ENCODE measurements at regions not wholly inside any gene's neighbourhood (a gene's known extent, or its start where the extent isn't known, plus 50 kb on each side); places are given as distances from the start of the nearest gene placed in this dataset.

DNA sequence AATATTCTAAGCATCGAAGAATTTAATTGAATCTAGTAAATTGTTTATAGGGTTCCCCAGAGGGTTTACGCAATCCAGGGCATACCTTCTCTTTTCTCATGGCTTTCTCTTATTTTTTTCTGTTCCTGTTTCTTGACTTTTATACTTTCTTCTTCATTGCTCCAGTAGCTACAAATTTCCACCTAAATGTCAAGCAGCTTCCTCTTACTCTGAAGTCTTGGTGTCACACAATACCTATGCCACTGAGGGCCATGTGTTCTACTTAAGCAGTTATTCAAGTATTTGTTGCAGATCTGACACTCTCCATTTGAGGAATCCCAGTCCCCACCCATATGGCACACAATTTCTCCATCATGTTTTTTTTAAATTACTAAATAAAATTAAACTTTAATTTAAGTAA lies 343.1 kb upstream of the MBL2 start:
- no peak overlapping the region for H3K4me3 ChIP-seq
- 87 to 98% (median 91%) methylated on average over 2 of the region's 2 CpGs for WGBS, 5 donors
- H3K9me3 ChIP-seq = peaks cover 0 to 30% (median 10%) of the 10 kb centered on the region in 8 donors
- H3K36me3 ChIP-seq = no peaks in the 10 kb centered on the region
- H3K27ac ChIP-seq = no peak overlapping the region
- TF ChIP-seq, protein P1, sequence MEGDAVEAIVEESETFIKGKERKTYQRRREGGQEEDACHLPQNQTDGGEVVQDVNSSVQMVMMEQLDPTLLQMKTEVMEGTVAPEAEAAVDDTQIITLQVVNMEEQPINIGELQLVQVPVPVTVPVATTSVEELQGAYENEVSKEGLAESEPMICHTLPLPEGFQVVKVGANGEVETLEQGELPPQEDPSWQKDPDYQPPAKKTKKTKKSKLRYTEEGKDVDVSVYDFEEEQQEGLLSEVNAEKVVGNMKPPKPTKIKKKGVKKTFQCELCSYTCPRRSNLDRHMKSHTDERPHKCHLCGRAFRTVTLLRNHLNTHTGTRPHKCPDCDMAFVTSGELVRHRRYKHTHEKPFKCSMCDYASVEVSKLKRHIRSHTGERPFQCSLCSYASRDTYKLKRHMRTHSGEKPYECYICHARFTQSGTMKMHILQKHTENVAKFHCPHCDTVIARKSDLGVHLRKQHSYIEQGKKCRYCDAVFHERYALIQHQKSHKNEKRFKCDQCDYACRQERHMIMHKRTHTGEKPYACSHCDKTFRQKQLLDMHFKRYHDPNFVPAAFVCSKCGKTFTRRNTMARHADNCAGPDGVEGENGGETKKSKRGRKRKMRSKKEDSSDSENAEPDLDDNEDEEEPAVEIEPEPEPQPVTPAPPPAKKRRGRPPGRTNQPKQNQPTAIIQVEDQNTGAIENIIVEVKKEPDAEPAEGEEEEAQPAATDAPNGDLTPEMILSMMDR (IDR thresholded peaks at IDR 0.05 in 8 of 11, conservative IDR thresholded peaks at IDR 0.05 in 3 of 11) = no peak
- no peak for TF ChIP-seq POLR2AphosphoS5 (IDR thresholded peaks at IDR 0.05)
- intact Hi-C loops (cut with DNase I; ENCODE audit: low total_unique reads) = no loop called here
- H3K27me3 ChIP-seq (replicated peaks in 1 of 7) = no peaks in the 10 kb centered on the region
- no peaks in the 10 kb centered on the region for H3K4me1 ChIP-seq
- no peak for DNase-seq

DNA sequence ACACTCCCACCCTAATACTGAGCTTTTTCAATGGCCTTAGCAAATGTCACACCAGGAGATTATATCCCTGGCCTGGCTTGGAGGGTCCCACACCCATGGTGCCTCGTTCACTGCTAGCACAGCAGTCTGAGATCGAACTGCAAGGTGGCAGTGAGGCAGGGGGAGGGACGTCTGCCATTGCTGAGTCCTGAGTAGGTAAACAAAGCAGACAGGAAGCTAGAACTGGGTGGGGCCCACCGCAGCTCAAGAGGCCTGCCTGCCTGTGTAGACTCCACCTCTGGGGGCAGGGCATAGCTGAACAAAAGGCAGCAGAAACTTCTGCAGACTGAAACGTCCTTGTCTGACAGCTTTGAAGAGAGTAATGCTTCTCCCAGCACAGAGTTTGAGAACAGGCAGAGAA lies 338.9 kb upstream of the MBL2 start:
- H3K27me3 ChIP-seq (replicated peaks in 1 of 7) = no peaks in the 10 kb centered on the region
- peak; percentile 62 for DNase-seq
- H3K9me3 ChIP-seq = peaks cover 0 to 18% (median 4%) of the 10 kb centered on the region in 8 donors
- H3K4me3 ChIP-seq = no peak overlapping the region
- intact Hi-C loops (cut with DNase I; ENCODE audit: low total_unique reads) = no loop called here
- no peaks in the 10 kb centered on the region for H3K4me1 ChIP-seq
- no peaks in the 10 kb centered on the region for H3K36me3 ChIP-seq
- 54 to 79% (median 63%) methylated on average over 5 of the region's 5 CpGs for WGBS, 5 donors
- TF ChIP-seq, protein P1 (IDR thresholded peaks at IDR 0.05 in 8 of 11, conservative IDR thresholded peaks at IDR 0.05 in 3 of 11) = no peak
- TF ChIP-seq POLR2A (IDR thresholded peaks at IDR 0.05) = no peak
- no peak for TF ChIP-seq POLR2AphosphoS5 (IDR thresholded peaks at IDR 0.05)
- no peak overlapping the region for H3K27ac ChIP-seq

DNA sequence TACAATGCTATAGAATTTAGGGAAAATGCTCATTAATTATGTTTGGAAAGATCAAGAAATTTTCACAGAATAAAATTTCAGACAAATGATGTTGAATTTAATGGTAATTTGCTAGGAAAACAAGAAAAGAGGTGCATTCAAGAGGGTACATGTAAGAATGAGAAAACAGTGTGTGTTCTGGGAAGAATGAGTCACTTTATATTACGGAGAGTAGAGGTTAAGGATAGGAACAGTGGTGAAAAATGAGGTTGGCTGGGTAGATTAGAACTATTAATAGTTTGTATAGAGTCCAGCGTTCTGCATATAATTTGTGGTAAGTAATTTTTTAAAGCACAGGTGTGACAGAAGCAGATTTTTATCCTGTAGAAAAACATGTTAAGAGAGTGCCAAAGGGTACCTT lies 336.7 kb upstream of the MBL2 start:
- 71 to 82% (median 74%) methylated on average over 2 of the region's 2 CpGs for WGBS, 5 donors
- H3K27ac ChIP-seq = no peak overlapping the region
- H3K9me3 ChIP-seq = peaks cover 0 to 7% (median 0%) of the 10 kb centered on the region in 8 donors
- no peaks in the 10 kb centered on the region for H3K27me3 ChIP-seq (replicated peaks in 1 of 7)
- no peak overlapping the region for H3K4me3 ChIP-seq
- DNase-seq = no peak
- intact Hi-C loops (cut with DNase I; ENCODE audit: low total_unique reads) = no loop called here
- no peaks in the 10 kb centered on the region for H3K36me3 ChIP-seq
- TF ChIP-seq POLR2A (IDR thresholded peaks at IDR 0.05) (no peak), POLR2AphosphoS5 (IDR thresholded peaks at IDR 0.05) (no peak)
- TF ChIP-seq, protein P1 (IDR thresholded peaks at IDR 0.05 in 8 of 11, conservative IDR thresholded peaks at IDR 0.05 in 3 of 11) = no peak
- no peaks in the 10 kb centered on the region for H3K4me1 ChIP-seq

DNA sequence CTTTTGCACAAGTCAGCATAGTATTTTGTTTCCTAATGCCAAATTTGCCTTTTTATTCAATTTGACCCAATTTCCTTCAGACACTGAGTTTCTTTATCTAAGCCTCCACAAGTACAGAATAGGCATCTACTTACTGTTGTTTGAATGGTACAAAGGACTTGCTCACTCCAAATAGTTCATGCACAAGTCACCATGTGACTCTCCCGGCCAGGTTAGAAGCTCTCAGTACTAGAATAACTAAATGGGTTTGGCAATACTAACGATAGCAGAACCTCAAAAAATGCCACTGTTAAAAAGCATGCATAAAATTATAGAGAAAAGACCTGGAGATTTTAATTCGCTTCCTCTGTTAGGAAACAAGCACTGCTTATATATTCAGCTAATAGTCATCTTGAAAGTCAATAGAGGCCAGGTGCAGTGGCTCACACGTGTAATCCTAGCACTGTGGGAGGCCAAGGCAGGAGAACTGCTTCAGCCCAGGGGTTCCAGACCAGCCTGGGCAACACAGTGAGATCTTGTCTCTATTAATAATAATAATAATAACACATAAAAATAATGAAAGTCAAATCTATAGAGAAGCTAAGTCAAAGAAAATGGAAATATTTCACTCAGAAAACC lies 335.8 kb upstream of the MBL2 start:
- intact Hi-C loops (cut with DNase I; ENCODE audit: low total_unique reads) = no loop called here
- WGBS, 5 donors = 75 to 87% (median 77%) methylated on average over 4 of the region's 4 CpGs
- no peak for TF ChIP-seq POLR2AphosphoS5 (IDR thresholded peaks at IDR 0.05)
- TF ChIP-seq, protein P1 (IDR thresholded peaks at IDR 0.05 in 8 of 11, conservative IDR thresholded peaks at IDR 0.05 in 3 of 11) = no peak
- no peak for TF ChIP-seq POLR2A (IDR thresholded peaks at IDR 0.05)
- Histone ChIP-seq H3K36me3 (no peaks in the 10 kb centered on the region), H3K4me3 (no peak overlapping the region), H3K27me3 (replicated peaks in 1 of 7) (no peaks in the 10 kb centered on the region), H3K9me3 (peaks cover 0 to 12% (median 2%) of the 10 kb centered on the region in 8 donors), H3K4me1 (no peaks in the 10 kb centered on the region), H3K27ac (no peak overlapping the region)
- no peak for DNase-seq
